Stimulated activated CD4-positive, alpha-beta T cell treated with anti-CD3 and anti-CD28 coated beads, Interleukin-4, amount 100 ng/mL, for 1 hour (primary cell): ENCODE measurements at regions not wholly inside any gene's neighbourhood (a gene's known extent, or its start where the extent isn't known, plus 50 kb on each side); places are given as distances from the start of the nearest gene placed in this dataset.
"Not testable (repeated sequence)": the region's sequence is repeated elsewhere in the genome, so short reads cannot be mapped to it uniquely, and the experiment has no call there.

Experiments used
- DNase-seq: peaks from one replicate; pipeline ENCODE4 v3.0.0-alpha.2; 2020

- no peak for DNase-seq
These were observed 117.9 kb downstream of the CXCL12 start for GRCh38 chr10:44267007-44267406.

- DNase-seq: no peak
These were observed 120.7 kb downstream of the CXCL12 start for GRCh38 chr10:44264244-44264643.

GRCh38 chr10:44263771-44264170 is 121.1 kb downstream of the CXCL12 start:
- no peak for DNase-seq

GRCh38 chr10:44262551-44263251 is 122.2 kb downstream of the CXCL12 start:
- DNase-seq: no peak

- DNase-seq: no peak
These were observed 123.0 kb downstream of the CXCL12 start for GRCh38 chr10:44261710-44262455.

GRCh38 chr10:44261296-44261695 is 123.6 kb downstream of the CXCL12 start:
- DNase-seq: no peak

GRCh38 chr10:44260286-44260928 is 124.5 kb downstream of the CXCL12 start:
- DNase-seq: no peak

- no peak for DNase-seq
These were observed 125.6 kb downstream of the CXCL12 start for GRCh38 chr10:44259090-44259874.

- no peak for DNase-seq
These were observed 126.3 kb downstream of the CXCL12 start for GRCh38 chr10:44258460-44259089.

GRCh38 chr10:44258019-44258418 is 126.9 kb downstream of the CXCL12 start:
- DNase-seq: no peak

GRCh38 chr10:44253769-44254462 is 131.0 kb downstream of the CXCL12 start:
- DNase-seq: no peak

GRCh38 chr10:44252631-44253030 is 132.3 kb downstream of the CXCL12 start:
- DNase-seq: not testable (repeated sequence)

- DNase-seq: not testable (repeated sequence)
These were observed 135.0 kb downstream of the CXCL12 start for GRCh38 chr10:44249933-44250332.

- DNase-seq: no peak
These were observed 135.4 kb downstream of the CXCL12 start for GRCh38 chr10:44249490-44249889.

GRCh38 chr10:44246700-44247099 is 138.2 kb downstream of the CXCL12 start:
- DNase-seq: not testable (repeated sequence)

GRCh38 chr10:44246287-44246686 is 138.6 kb downstream of the CXCL12 start:
- DNase-seq: not testable (repeated sequence)

- no peak for DNase-seq
These were observed 139.3 kb downstream of the CXCL12 start for GRCh38 chr10:44245601-44245938.

- no peak for DNase-seq
These were observed 139.9 kb downstream of the CXCL12 start for GRCh38 chr10:44244745-44245600.

- no peak for DNase-seq
These were observed 140.9 kb downstream of the CXCL12 start for GRCh38 chr10:44243851-44244510.

- no peak for DNase-seq
These were observed 142.1 kb downstream of the CXCL12 start for GRCh38 chr10:44242826-44243225.
